Fibroblast of mammary gland (primary cell): ENCODE measurements at regions not wholly inside any gene's neighbourhood (a gene's known extent, or its start where the extent isn't known, plus 50 kb on each side); places are given as distances from the start of the nearest gene placed in this dataset.
A peak's percentile ranks its signal among the peaks of the same experiment; 100 is the strongest.

Source experiments
- DNase-seq: peaks from one replicate; pipeline ENCODE4 v3.0.0-alpha.2; 2010; ENCODE audit warnings: low read depth
- H3K4me3 ChIP-seq: 2 replicates; pipeline ENCODE4 v1.5.1; 2011; ENCODE audit warnings: low read depth, mild to moderate bottlenecking, low read length, moderate library complexity; ENCODE audit not compliant: control insufficient read depth
- CTCF ChIP-seq: conservative IDR thresholded peaks from 2 replicates; pipeline ENCODE4 v1.5.1; 2011; ENCODE audit warnings: low read depth, low read length, inconsistent platforms; ENCODE audit not compliant: control insufficient read depth, insufficient read depth

GRCh38 chr13:73419186-73419585, 360.4 kb downstream of the KLF5 start:
- no peak for TF ChIP-seq CTCF
- H3K4me3 ChIP-seq, result no peak overlapping the region
- no peak for DNase-seq

- peak; percentile 16 for TF ChIP-seq CTCF
- H3K4me3 ChIP-seq, result no peak overlapping the region
- DNase-seq, result peak; percentile 13
Measured at GRCh38 chr13:73417012-73417615, 358.3 kb downstream of the KLF5 start.

- TF ChIP-seq CTCF, result no peak
- no peak for DNase-seq
- H3K4me3 ChIP-seq, result no peak overlapping the region
Measured at GRCh38 chr13:73416093-73416492, 357.3 kb downstream of the KLF5 start.

- DNase-seq, result no peak
- H3K4me3 ChIP-seq, result no peak overlapping the region
- TF ChIP-seq CTCF, result no peak
Measured at GRCh38 chr13:73413656-73414055, 354.9 kb downstream of the KLF5 start.

GRCh38 chr13:73412933-73413332, 354.1 kb downstream of the KLF5 start:
- DNase-seq, result no peak
- no peak for TF ChIP-seq CTCF
- H3K4me3 ChIP-seq, result no peak overlapping the region

GRCh38 chr13:73411067-73411809, 352.4 kb downstream of the KLF5 start:
- no peak for DNase-seq
- H3K4me3 ChIP-seq, result no peak overlapping the region
- no peak for TF ChIP-seq CTCF
